ENCODE measurements at regions not wholly inside any gene's neighbourhood (a gene's known extent, or its start where the extent isn't known, plus 50 kb on each side); places are given as distances from the start of the nearest gene placed in this dataset.

DNA sequence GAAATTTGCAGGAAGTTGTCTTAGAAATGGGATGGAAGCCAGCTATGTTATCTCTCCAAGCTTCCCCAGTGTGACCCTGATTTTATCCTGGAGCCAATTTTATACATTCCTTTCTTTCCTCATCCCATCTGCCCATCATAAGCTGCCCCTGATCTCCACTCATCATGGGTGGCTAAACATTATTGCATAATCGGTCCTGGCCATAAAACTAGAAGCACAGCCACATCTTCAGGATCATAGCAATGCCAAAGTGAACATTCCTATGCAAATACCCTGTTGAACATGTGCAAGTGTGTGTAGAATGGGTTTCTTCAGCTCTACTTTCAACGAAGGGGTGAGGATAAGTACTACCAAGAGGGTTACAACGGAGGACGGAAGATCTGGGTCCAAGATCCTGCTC is 50.6 kb upstream of the COG2 start:
- peaks cover 28% of the 10 kb centered on the region for H3K27me3 Mint-ChIP-seq
- H3K4me1 Mint-ChIP-seq, result no peaks in the 10 kb centered on the region
- no peak overlapping the region for H3K4me3 Mint-ChIP-seq
- H3K27ac Mint-ChIP-seq, result no peak overlapping the region
- ChIA-PET CTCF (no interaction called here), POLR2A (no interaction called here)
- DNase-seq (no peak), ATAC-seq (no peak)
- no peaks in the 10 kb centered on the region for H3K9me3 Mint-ChIP-seq (ENCODE audit: low read depth)
- intact Hi-C loops (cut with DNase I, micrococcal nuclease), result no loop called here
- H3K36me3 Mint-ChIP-seq (ENCODE audit: low read depth), result no peaks in the 10 kb centered on the region

DNA sequence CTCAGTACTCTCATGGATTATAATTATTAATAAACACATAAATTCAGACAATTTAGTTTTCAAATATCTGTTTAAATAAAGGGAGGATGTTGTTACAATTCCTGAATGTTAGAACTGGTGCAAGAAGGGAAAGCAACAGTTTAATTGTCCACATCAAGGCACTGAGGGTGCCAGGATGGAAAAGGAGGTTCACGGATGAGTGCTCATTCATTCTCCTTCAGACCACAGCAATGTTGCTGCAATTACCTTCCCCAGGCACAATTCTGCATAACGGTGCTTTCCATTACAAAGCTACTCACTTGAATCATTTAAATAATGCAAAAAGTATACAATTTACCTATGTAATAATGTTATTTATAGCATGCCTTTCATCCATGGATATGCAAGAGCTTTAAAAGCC is 52.3 kb upstream of the COG2 start:
- ChIA-PET CTCF (interaction anchor here (0.6 kb wide), 1 partner anchor 128 kb away, joined by 3 read pairs; no protein-coding TSS in a partner anchor), POLR2A (no interaction called here)
- H3K4me3 Mint-ChIP-seq, result no peak overlapping the region

DNA sequence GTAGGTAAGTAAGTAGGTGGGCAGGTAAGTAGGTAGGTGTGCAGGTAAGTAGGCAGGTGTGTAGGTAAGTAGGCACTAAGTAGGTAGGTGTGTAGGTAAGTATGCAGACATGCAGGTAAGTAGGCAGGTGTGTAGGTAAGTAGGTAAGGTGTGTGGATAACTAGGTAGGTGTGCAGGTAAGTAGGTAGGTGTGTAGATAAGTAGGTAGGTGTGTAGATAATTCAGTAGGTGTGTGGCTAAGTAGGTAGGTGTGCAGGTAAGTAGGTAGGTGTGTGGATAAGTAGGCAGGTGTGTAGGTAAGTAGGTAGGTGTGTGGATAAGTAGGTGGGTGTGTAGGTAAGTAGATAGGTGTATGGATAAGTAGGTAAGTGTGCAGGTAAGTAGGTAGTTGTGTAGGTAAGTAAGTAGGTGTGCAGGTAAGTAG is 53.9 kb upstream of the COG2 start:
- Mint-ChIP-seq H3K36me3 (ENCODE audit: low read depth) (no peaks in the 10 kb centered on the region), H3K27ac (no peak overlapping the region), H3K27me3 (peaks cover 23% of the 10 kb centered on the region), H3K4me1 (no peaks in the 10 kb centered on the region), H3K4me3 (no peak overlapping the region), H3K9me3 (ENCODE audit: low read depth) (peaks cover 1% of the 10 kb centered on the region)
- DNase-seq, result no peak
- POLR2A ChIA-PET, result no interaction called here
- intact Hi-C loops (cut with DNase I, micrococcal nuclease), result no loop called here
- CTCF ChIA-PET, result no interaction called here
- no peak for ATAC-seq

More for the DNA sequence above, 52.3 kb upstream of the COG2 start:
- H3K27ac Mint-ChIP-seq, result no peak overlapping the region
- no peak for ATAC-seq
- H3K27me3 Mint-ChIP-seq, result peaks cover 26% of the 10 kb centered on the region
- peaks cover 1% of the 10 kb centered on the region for H3K9me3 Mint-ChIP-seq (ENCODE audit: low read depth)
- no peak for DNase-seq
- no peaks in the 10 kb centered on the region for H3K36me3 Mint-ChIP-seq (ENCODE audit: low read depth)
- intact Hi-C loops (cut with DNase I, micrococcal nuclease), result no loop called here
- H3K4me1 Mint-ChIP-seq, result no peaks in the 10 kb centered on the region

DNA sequence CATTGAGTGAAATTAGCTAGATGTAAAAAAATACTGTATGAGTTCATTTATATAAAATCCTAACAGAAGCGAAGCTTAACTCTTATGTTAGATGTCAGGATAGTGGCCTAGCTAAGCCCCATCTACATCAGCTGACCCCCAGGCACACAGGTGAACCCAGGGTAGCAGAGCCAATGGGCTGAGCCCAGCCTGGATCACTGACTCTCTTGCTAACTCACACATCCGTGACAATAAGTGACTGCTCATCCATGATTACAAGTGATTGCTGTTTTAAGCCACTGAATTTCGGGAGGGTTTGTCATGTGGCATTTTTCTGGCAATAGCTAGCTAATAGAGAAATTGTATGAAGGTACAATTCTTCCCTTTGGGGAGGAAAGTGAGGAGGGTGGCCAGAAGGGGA is 55.2 kb upstream of the COG2 start:
- intact Hi-C loops (cut with DNase I, micrococcal nuclease), result no loop called here
- CTCF ChIA-PET, result no interaction called here
- Mint-ChIP-seq H3K27me3 (peaks cover 19% of the 10 kb centered on the region), H3K27ac (no peak overlapping the region), H3K36me3 (ENCODE audit: low read depth) (no peaks in the 10 kb centered on the region), H3K4me1 (no peaks in the 10 kb centered on the region), H3K9me3 (ENCODE audit: low read depth) (peaks cover 1% of the 10 kb centered on the region), H3K4me3 (no peak overlapping the region)
- DNase-seq, result no peak
- POLR2A ChIA-PET, result no interaction called here
- no peak for ATAC-seq

DNA sequence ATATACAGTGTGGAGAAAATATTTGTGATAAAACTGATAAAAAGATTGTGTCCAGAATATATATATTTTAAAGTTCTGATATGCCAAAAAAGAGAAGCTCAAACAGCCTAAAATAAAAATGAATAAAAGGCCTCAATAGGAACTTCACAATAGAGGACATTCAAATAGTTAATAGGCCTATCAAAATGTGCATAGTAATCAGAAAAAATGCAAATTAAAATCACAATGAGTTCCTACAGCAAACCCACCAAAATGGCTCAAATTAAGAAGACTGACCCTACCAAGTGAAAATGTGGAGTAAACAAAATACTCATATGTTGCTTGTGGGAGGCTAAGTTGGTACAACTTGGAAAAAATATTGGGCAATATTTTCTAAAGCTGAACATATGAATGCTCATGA is 57.6 kb upstream of the COG2 start:
- H3K4me3 Mint-ChIP-seq, result no peak overlapping the region
- POLR2A ChIA-PET, result no interaction called here
- DNase-seq, result no peak

DNA sequence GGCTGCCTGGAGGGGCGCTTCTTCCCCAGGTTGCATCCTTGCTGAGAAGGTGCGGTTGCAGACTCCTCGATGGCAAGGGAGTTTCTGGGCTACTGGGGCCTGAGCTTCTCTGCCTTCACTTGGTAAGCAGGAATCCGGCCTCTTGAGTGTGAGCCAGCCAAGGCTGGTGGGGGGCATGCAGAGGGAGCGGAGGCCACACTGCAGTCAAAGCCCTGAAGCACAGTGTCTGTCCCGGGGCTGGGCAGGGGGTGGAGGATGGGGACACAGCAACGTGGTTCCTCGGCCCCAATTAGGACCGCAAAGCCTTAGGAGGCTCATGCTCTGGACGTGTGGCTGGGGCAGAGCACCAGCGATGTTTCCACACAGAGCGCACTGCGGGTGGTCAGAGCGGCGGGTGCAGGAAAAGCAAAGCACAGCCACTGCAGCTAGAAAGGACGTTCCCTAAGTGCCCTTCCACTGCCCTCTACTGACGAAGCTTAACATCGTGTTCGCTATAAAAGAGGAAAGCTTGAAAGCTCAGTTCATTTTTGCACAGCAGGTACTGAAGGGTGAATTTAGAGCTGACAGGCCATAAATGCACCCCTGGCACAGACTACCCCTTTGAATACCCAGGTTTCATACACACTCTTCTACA is 60.7 kb upstream of the COG2 start:
- intact Hi-C loops (cut with DNase I, micrococcal nuclease), result no loop called here
- no peak overlapping the region for H3K4me3 Mint-ChIP-seq
- POLR2A ChIA-PET, result interaction anchor here (0.5 kb wide), 1 partner anchor 615 kb away, joined by 4 read pairs; no protein-coding TSS in a partner anchor
- DNase-seq, result no peak
- no peaks in the 10 kb centered on the region for H3K36me3 Mint-ChIP-seq (ENCODE audit: low read depth)
- H3K4me1 Mint-ChIP-seq, result no peaks in the 10 kb centered on the region
- peaks cover 1% of the 10 kb centered on the region for H3K9me3 Mint-ChIP-seq (ENCODE audit: low read depth)
- peaks cover 14% of the 10 kb centered on the region for H3K27me3 Mint-ChIP-seq
- CTCF ChIA-PET, result interaction anchor here (0.6 kb wide), 1 partner anchor 62 kb away, joined by 3 read pairs; no protein-coding TSS in a partner anchor
- ATAC-seq, result no peak
- H3K27ac Mint-ChIP-seq, result no peak overlapping the region

More for the DNA sequence above, 57.6 kb upstream of the COG2 start:
- intact Hi-C loops (cut with DNase I, micrococcal nuclease), result no loop called here
- H3K9me3 Mint-ChIP-seq (ENCODE audit: low read depth), result peaks cover 1% of the 10 kb centered on the region
- H3K4me1 Mint-ChIP-seq, result no peaks in the 10 kb centered on the region
- H3K27me3 Mint-ChIP-seq, result peaks cover 16% of the 10 kb centered on the region
- no peaks in the 10 kb centered on the region for H3K36me3 Mint-ChIP-seq (ENCODE audit: low read depth)
- ATAC-seq, result no peak
- CTCF ChIA-PET, result no interaction called here
- H3K27ac Mint-ChIP-seq, result no peak overlapping the region

DNA sequence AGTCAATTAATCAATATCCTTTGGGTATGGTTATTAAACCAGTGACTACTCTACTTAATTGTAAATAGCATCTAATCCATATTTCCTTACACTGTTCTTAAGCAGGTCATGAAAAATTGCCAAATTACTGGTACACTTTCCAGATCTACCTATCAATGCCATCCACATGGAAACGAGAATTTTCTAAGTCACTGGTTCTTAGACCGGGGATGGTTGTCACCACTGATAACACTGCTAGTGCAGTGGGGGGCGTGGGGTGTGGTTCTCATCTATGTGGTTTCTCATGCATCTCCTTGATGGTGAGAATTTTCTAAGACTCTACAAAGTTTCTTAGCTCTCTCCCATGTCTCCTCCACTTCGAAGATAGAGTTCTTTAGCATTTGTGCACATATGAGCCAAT is 63.7 kb upstream of the COG2 start:
- Mint-ChIP-seq H3K4me1 (no peaks in the 10 kb centered on the region), H3K4me3 (no peak overlapping the region), H3K9me3 (ENCODE audit: low read depth) (no peaks in the 10 kb centered on the region), H3K27ac (no peak overlapping the region), H3K27me3 (peaks cover 18% of the 10 kb centered on the region), H3K36me3 (ENCODE audit: low read depth) (no peaks in the 10 kb centered on the region)
- CTCF ChIA-PET, result no interaction called here
- POLR2A ChIA-PET, result no interaction called here
- ATAC-seq, result no peak
- intact Hi-C loops (cut with DNase I, micrococcal nuclease), result no loop called here
- DNase-seq, result no peak

DNA sequence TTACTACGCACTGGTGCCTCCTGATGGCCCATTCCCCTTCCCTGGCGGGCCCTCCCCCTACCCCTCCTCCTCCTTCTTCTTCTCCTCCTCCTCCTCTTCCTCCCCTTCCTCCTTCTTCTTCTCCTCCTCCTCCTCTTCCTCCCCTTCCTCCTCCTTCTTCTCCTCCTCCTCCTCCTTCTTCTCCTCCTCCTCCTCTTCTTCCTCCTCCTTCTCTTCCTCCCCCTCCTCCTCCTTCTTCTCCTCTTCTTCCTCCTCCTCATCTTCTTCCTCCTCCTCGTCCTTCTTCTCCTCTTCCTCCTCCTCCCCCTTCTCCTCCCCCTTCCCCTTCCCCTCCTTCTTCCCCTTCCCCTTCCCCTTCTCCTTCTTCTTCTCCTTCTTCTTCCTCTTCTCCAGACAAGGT is 64.7 kb upstream of the COG2 start:
- Mint-ChIP-seq H3K27ac (no peak overlapping the region), H3K9me3 (ENCODE audit: low read depth) (no peaks in the 10 kb centered on the region), H3K36me3 (ENCODE audit: low read depth) (no peaks in the 10 kb centered on the region), H3K27me3 (peaks cover 16% of the 10 kb centered on the region), H3K4me1 (no peaks in the 10 kb centered on the region), H3K4me3 (no peak overlapping the region)
- intact Hi-C loops (cut with DNase I, micrococcal nuclease), result no loop called here
- POLR2A ChIA-PET, result no interaction called here
- DNase-seq (no peak), ATAC-seq (no peak)
- CTCF ChIA-PET, result no interaction called here

DNA sequence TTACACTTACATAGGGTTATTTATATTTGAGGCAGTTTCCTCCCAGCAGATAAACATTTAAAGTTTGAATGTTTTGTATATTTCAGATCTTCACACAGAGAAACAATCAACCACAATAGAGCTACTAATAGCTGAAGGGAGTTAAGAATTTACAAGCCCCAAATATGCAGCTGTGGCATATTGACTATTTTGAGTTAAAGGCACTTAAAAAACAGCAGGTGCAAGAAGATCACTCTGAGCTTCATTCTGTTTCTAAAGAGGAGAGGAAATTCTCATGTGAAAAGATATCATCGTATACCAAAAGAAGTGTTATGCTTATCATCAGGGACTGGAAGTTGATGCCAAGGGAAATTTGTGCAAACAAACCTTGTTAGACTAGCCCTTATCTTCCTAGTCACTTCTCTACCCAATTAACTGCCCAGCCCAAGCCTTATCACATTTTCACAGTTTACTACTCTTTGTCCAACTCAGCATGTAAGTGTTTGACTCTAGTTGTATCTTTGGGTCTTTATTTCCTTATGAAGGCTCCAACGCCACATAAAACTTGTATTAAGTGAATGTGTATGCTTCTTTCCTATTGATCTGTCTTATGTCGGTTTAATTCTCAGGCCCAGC is 66.3 kb upstream of the COG2 start:
- POLR2A ChIA-PET, result no interaction called here
- DNase-seq (no peak), ATAC-seq (no peak)
- H3K4me3 Mint-ChIP-seq, result no peak overlapping the region
- H3K9me3 Mint-ChIP-seq (ENCODE audit: low read depth), result no peaks in the 10 kb centered on the region
- no peaks in the 10 kb centered on the region for H3K4me1 Mint-ChIP-seq
- no peak overlapping the region for H3K27ac Mint-ChIP-seq
- CTCF ChIA-PET, result interaction anchor here (0.7 kb wide), 1 partner anchor 1181 kb away, joined by 4 read pairs; no protein-coding TSS in a partner anchor
- H3K27me3 Mint-ChIP-seq, result peaks cover 17% of the 10 kb centered on the region
- intact Hi-C loops (cut with DNase I, micrococcal nuclease), result no loop called here
- H3K36me3 Mint-ChIP-seq (ENCODE audit: low read depth), result no peaks in the 10 kb centered on the region

DNA sequence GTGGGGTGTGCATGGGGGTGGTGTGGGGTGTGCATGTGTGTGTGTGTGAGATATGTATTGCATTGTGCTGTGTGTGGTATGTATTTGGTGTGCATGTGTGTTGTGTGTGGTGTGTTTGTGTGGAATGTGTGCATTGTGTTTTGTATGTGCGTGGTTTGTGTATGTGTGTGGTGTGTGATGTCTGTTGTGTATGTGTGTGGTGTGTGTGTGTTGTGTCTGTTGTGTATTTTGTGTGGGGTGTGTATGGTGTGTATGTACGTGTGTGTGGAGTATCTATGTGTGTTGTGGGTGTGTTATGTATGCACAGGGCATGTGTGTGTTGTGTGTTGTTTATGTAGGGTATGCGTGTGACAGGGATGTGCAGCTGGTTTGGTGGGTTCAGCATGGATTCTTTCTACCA is 67.8 kb upstream of the COG2 start:
- no peak overlapping the region for H3K27ac Mint-ChIP-seq
- no peak overlapping the region for H3K4me3 Mint-ChIP-seq
- H3K36me3 Mint-ChIP-seq (ENCODE audit: low read depth), result no peaks in the 10 kb centered on the region
- no peak for DNase-seq
- ATAC-seq, result no peak
- ChIA-PET CTCF (no interaction called here), POLR2A (no interaction called here)
- intact Hi-C loops (cut with DNase I, micrococcal nuclease), result no loop called here
- H3K27me3 Mint-ChIP-seq, result peaks cover 17% of the 10 kb centered on the region
- H3K9me3 Mint-ChIP-seq (ENCODE audit: low read depth), result no peaks in the 10 kb centered on the region
- H3K4me1 Mint-ChIP-seq, result no peaks in the 10 kb centered on the region

DNA sequence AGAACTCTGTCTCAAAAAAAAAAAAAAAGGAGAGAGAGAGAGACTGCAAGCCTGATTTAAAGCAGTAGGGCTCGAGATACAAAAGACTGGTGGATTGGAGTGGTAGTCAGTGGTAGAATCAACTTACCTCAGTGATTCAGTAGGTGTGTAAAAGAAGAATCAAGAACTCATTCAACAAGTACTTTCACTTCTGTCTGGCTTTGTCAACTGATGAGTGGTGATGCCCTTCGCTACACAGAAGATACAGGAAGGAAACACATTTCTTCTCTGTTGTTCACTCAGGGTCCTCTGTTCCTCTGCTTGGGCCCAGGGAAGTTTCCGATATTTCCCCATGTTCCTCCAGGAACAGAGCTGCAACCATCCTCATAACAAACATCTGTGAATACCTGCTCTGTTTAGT is 68.6 kb upstream of the COG2 start:
- peaks cover 17% of the 10 kb centered on the region for H3K27me3 Mint-ChIP-seq
- H3K4me3 Mint-ChIP-seq, result no peak overlapping the region
- intact Hi-C loops (cut with DNase I, micrococcal nuclease), result no loop called here
- peaks cover under 1% of the 10 kb centered on the region for H3K4me1 Mint-ChIP-seq
- ChIA-PET CTCF (no interaction called here), POLR2A (interaction anchor here (0.7 kb wide), 1 partner anchor 1173 kb away, joined by 4 read pairs; no protein-coding TSS in a partner anchor)
- no peak overlapping the region for H3K27ac Mint-ChIP-seq
- ATAC-seq (peak; percentile 44), DNase-seq (no peak)
- no peaks in the 10 kb centered on the region for H3K36me3 Mint-ChIP-seq (ENCODE audit: low read depth)
- no peaks in the 10 kb centered on the region for H3K9me3 Mint-ChIP-seq (ENCODE audit: low read depth)
